ENCODE measurements at regions not wholly inside any gene's neighbourhood (a gene's known extent, or its start where the extent isn't known, plus 50 kb on each side); places are given as distances from the start of the nearest gene placed in this dataset.

DNA sequence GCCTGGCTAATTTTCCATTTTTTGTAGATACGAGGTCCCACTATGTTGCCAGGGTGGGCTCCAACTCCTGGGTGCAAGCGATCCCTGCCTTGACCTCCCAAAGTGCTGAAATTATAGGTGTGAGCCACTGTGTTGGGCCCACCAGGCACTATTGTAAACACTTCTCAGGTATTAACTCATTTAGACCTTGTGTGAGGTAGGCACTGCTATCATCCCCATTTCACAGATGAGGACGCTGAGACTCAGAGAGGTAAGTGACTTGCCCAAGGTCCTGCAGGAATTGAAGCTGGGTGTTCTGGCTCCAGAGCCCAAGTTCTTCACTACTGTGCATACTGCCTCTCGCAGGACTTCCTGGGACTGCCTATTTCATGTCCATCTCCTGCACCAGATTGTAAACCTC is 67.1 kb upstream of the SYPL1 start:
- TF ChIP-seq, protein P1, sequence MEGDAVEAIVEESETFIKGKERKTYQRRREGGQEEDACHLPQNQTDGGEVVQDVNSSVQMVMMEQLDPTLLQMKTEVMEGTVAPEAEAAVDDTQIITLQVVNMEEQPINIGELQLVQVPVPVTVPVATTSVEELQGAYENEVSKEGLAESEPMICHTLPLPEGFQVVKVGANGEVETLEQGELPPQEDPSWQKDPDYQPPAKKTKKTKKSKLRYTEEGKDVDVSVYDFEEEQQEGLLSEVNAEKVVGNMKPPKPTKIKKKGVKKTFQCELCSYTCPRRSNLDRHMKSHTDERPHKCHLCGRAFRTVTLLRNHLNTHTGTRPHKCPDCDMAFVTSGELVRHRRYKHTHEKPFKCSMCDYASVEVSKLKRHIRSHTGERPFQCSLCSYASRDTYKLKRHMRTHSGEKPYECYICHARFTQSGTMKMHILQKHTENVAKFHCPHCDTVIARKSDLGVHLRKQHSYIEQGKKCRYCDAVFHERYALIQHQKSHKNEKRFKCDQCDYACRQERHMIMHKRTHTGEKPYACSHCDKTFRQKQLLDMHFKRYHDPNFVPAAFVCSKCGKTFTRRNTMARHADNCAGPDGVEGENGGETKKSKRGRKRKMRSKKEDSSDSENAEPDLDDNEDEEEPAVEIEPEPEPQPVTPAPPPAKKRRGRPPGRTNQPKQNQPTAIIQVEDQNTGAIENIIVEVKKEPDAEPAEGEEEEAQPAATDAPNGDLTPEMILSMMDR (IDR thresholded peaks at IDR 0.05) = peak in 1 of 6 experiments; percentile 2
- TF ChIP-seq POLR2A (IDR thresholded peaks at IDR 0.05) = no peak

Data from thyroid gland (tissue), 4 donors.